MM.1S (cell line): ENCODE measurements at regions not wholly inside any gene's neighbourhood (a gene's known extent, or its start where the extent isn't known, plus 50 kb on each side); places are given as distances from the start of the nearest gene placed in this dataset.

Experiments used
- DNase-seq: peaks from one replicate; pipeline ENCODE4 v3.0.0-alpha.2; 2015
- H2AFZ ChIP-seq: fragments of 300-600 bp; sonication (generic); 2 replicates; pipeline ENCODE4 v1.6.0; 2016; ENCODE audit warnings: antibody characterized with exemption, low read length
- H3F3A ChIP-seq: fragments of 300-600 bp; sonication (generic); 2 replicates; pipeline ENCODE4 v1.6.1; 2016; ENCODE audit warnings: mild to moderate bottlenecking, antibody characterized with exemption, low read length, moderate library complexity, mixed read lengths; ENCODE audit not compliant: insufficient read depth
- H3K27ac ChIP-seq: fragments of 300-600 bp; sonication (generic); 2 replicates; pipeline ENCODE4 v1.5.1; 2016; ENCODE audit warnings: mild to moderate bottlenecking, low read length
- H3K27me3 ChIP-seq: fragments of 300-600 bp; sonication (generic); replicated peaks from 2 replicates; pipeline ENCODE4 v1.6.0; 2016; ENCODE audit warnings: low read length; ENCODE audit not compliant: insufficient read depth
- H3K36me3 ChIP-seq: fragments of 300-600 bp; sonication (generic); replicated peaks from 2 replicates; pipeline ENCODE4 v1.6.1; 2016; ENCODE audit warnings: mild to moderate bottlenecking, low read length, mixed read lengths; ENCODE audit not compliant: insufficient read depth
- H3K4me1 ChIP-seq: fragments of 300-600 bp; sonication (generic); 2 replicates; pipeline ENCODE4 v1.6.1; 2016; ENCODE audit warnings: low read length, mixed read lengths
- H3K4me2 ChIP-seq: fragments of 300-600 bp; sonication (generic); 2 replicates; pipeline ENCODE4 v1.6.0; 2016; ENCODE audit warnings: low read depth, low read length
- H3K4me3 ChIP-seq: fragments of 300-600 bp; sonication (generic); 2 replicates; pipeline ENCODE4 v1.5.1; 2016; ENCODE audit warnings: low read length, mixed read lengths
- H3K79me2 ChIP-seq: fragments of 300-600 bp; sonication (generic); 2 replicates; pipeline ENCODE4 v1.6.1; 2016; ENCODE audit warnings: mixed run types, low read length, mixed read lengths
- H3K9ac ChIP-seq: fragments of 300-600 bp; sonication (generic); 2 replicates; pipeline ENCODE4 v1.6.1; 2016; ENCODE audit warnings: low read length, mixed read lengths
- H3K9me2 ChIP-seq: fragments of 300-600 bp; sonication (generic); replicated peaks from 2 replicates; pipeline ENCODE4 v1.6.1; 2016; ENCODE audit warnings: mild to moderate bottlenecking, low read length, mixed read lengths; ENCODE audit not compliant: insufficient read depth
- H3K9me3 ChIP-seq: fragments of 300-600 bp; sonication (generic); replicated peaks from 2 replicates; pipeline ENCODE4 v1.6.1; 2016; ENCODE audit warnings: mild to moderate bottlenecking, low read length, mixed read lengths; ENCODE audit not compliant: insufficient read depth
- H4K20me1 ChIP-seq: fragments of 300-600 bp; sonication (generic); 2 replicates; pipeline ENCODE4 v1.6.1; 2016; ENCODE audit warnings: mild to moderate bottlenecking, low read length, moderate library complexity, mixed read lengths; ENCODE audit not compliant: insufficient read depth
- EZH2 ChIP-seq: fragments of 300-600 bp; sonication (generic); optimal IDR thresholded peaks from 2 replicates; pipeline ENCODE3; 2017; ENCODE audit warnings: low read depth, mild to moderate bottlenecking, antibody characterized with exemption, low read length, mixed read lengths
- EZH2phosphoT487 ChIP-seq: fragments of 300-600 bp; sonication (generic); IDR thresholded peaks from 2 replicates; pipeline ENCODE4 v1.6.1; 2018; ENCODE audit warnings: antibody characterized with exemption, low read length
- TF ChIP-seq, protein P1 (sequence below): fragments of 300-600 bp; sonication (generic); IDR thresholded peaks from 2 replicates; pipeline ENCODE4 v1.5.1; 2016; ENCODE audit warnings: antibody characterized with exemption, low read length, mixed read lengths

- peak; percentile 71 for DNase-seq
- Histone ChIP-seq H3K27ac (no peak overlapping the region), H3K9ac (peak overlapping the region; percentile 30; the same call in 1 of the 2 replicates), H3K9me2 (no peaks in the 10 kb centered on the region), H3K9me3 (no peaks in the 10 kb centered on the region), H3K27me3 (peaks cover 11% of the 10 kb centered on the region), H3F3A (peaks cover 7% of the 10 kb centered on the region; the same call in 1 of the 2 replicates), H3K4me2 (peak overlapping the region; percentile 96), H3K36me3 (no peaks in the 10 kb centered on the region), H3K79me2 (no peaks in the 10 kb centered on the region), H3K4me3 (peak overlapping the region; percentile 69), H4K20me1 (no peaks in the 10 kb centered on the region), H2AFZ (peak overlapping the region; percentile 95), H3K4me1 (peaks cover 4% of the 10 kb centered on the region; the same call in 1 of the 2 replicates)
- TF ChIP-seq, protein P1, sequence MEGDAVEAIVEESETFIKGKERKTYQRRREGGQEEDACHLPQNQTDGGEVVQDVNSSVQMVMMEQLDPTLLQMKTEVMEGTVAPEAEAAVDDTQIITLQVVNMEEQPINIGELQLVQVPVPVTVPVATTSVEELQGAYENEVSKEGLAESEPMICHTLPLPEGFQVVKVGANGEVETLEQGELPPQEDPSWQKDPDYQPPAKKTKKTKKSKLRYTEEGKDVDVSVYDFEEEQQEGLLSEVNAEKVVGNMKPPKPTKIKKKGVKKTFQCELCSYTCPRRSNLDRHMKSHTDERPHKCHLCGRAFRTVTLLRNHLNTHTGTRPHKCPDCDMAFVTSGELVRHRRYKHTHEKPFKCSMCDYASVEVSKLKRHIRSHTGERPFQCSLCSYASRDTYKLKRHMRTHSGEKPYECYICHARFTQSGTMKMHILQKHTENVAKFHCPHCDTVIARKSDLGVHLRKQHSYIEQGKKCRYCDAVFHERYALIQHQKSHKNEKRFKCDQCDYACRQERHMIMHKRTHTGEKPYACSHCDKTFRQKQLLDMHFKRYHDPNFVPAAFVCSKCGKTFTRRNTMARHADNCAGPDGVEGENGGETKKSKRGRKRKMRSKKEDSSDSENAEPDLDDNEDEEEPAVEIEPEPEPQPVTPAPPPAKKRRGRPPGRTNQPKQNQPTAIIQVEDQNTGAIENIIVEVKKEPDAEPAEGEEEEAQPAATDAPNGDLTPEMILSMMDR = no peak
- TF ChIP-seq EZH2 (no peak), EZH2phosphoT487 (no peak)
These were observed 76.5 kb upstream of the ZBED5 start for GRCh38 chr11:10934293-10934860.

DNA sequence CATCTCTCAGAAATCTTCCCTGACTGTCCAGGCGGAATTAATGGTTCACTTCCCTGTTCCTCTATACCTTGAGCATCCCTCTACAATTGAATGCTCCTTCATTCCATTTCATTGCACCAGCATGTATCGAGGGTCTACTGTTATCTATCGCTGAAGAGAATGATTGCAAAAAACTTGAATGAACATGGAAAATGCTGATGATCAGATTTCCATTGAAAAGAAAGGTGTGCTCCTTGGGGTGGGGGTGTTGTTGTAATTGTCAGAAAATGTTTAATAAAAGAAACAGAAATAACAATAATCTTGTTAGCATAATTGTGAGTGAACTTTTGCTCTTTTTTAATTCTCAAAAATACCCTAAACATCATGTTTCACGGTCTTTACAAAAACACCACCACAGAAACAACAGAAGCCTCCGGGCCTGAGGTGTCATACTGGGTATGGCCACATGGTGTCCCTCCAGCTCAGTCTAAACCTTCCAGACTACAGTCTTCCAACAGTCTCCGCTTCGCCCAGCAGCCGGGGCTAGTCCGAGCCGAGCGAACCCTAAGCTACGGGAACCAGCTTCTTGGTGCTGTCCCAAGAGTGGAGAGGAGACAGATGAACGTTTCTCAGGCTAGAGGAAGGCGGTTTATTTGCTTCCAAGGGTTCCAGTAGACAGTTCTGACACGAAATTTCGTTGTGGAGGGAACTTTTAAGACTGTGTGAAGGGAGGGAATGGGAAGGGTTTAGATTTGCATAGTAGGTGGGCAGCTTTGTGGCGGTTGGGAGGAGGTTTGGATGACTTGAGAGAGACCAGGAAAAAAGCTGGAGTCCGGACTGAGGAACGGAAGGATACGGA, 75.8 kb upstream of the ZBED5 start:
- Histone ChIP-seq H3K36me3 (no peaks in the 10 kb centered on the region), H4K20me1 (no peaks in the 10 kb centered on the region), H3K4me2 (peak overlapping the region; percentile 96), H3K4me1 (peaks cover 4% of the 10 kb centered on the region; the same call in 1 of the 2 replicates), H3F3A (peaks cover 7% of the 10 kb centered on the region; the same call in 1 of the 2 replicates), H3K27me3 (peaks cover 11% of the 10 kb centered on the region), H3K9me3 (no peaks in the 10 kb centered on the region), H3K9ac (peak overlapping the region; percentile 30; the same call in 1 of the 2 replicates), H3K27ac (no peak overlapping the region), H3K9me2 (no peaks in the 10 kb centered on the region), H3K79me2 (no peaks in the 10 kb centered on the region), H2AFZ (peak overlapping the region; percentile 95), H3K4me3 (peak overlapping the region; percentile 69)
- DNase-seq = peak; percentile 92
- TF ChIP-seq EZH2phosphoT487 = no peak
- TF ChIP-seq, protein P1 = peak; percentile 95

GRCh38 chr11:10932976-10933375, 75.1 kb upstream of the ZBED5 start:
- TF ChIP-seq EZH2phosphoT487 = no peak
- TF ChIP-seq, protein P1 = no peak
- TF ChIP-seq EZH2 = no peak
- no peak for DNase-seq
- peaks cover 4% of the 10 kb centered on the region; the same call in 1 of the 2 replicates for H3K4me1 ChIP-seq
- H3K9me3 ChIP-seq = no peaks in the 10 kb centered on the region
- peaks cover 11% of the 10 kb centered on the region for H3K27me3 ChIP-seq
- H4K20me1 ChIP-seq = no peaks in the 10 kb centered on the region
- H3K4me2 ChIP-seq = no peak overlapping the region
- no peak overlapping the region for H3K4me3 ChIP-seq
- no peaks in the 10 kb centered on the region for H3K79me2 ChIP-seq
- no peak overlapping the region for H3K9ac ChIP-seq
- H3K27ac ChIP-seq = no peak overlapping the region
- H2AFZ ChIP-seq = no peak overlapping the region
- peaks cover 7% of the 10 kb centered on the region; the same call in 1 of the 2 replicates for H3F3A ChIP-seq
- no peaks in the 10 kb centered on the region for H3K36me3 ChIP-seq
- H3K9me2 ChIP-seq = no peaks in the 10 kb centered on the region
